Astrocyte of the spinal cord (primary cell): ENCODE measurements at regions not wholly inside any gene's neighbourhood (a gene's known extent, or its start where the extent isn't known, plus 50 kb on each side); places are given as distances from the start of the nearest gene placed in this dataset.

ENCODE experiments used
- DNase-seq: peaks from one replicate; pipeline ENCODE4 v3.0.0; 2011; ENCODE audit warnings: low read depth, low spot score
- H3K4me3 ChIP-seq: 2 replicates; pipeline ENCODE4 v1.5.1; 2011; ENCODE audit warnings: low read depth, mild to moderate bottlenecking, low read length, moderate library complexity
- in situ Hi-C: cut with HindIII; loops from 2 replicates; pipeline ENCODE4 v1.10.0; 2017; ENCODE audit warnings: low sequenced_read_pairs
- TF ChIP-seq, protein P1 (sequence below): IDR thresholded peaks from 2 replicates; pipeline ENCODE4 v1.5.1; 2012; ENCODE audit warnings: low read depth, mild to moderate bottlenecking, low read length, inconsistent platforms

DNA sequence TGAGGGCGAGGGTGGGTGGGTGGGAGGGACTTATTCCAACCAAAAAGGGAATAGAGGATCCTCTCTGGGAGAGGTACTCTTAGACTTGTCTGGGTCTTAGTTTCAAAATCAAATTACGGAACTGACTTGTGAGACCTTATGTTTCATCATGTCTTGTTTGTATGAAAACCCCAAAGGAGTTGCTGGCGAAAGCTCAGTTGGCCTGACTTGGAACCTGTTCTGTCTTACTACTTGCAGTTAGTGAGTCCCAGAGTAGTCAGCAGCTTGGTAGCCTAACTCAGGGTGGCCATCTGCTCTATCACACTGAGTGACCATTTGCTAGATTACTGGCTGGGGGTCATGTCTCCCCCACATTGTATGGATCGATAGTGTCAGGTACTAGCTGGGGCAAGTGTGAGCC lies 114.9 kb upstream of the MOCS1 start:
- in situ Hi-C loops = no loop called here
- no peak overlapping the region for H3K4me3 ChIP-seq
- TF ChIP-seq, protein P1, sequence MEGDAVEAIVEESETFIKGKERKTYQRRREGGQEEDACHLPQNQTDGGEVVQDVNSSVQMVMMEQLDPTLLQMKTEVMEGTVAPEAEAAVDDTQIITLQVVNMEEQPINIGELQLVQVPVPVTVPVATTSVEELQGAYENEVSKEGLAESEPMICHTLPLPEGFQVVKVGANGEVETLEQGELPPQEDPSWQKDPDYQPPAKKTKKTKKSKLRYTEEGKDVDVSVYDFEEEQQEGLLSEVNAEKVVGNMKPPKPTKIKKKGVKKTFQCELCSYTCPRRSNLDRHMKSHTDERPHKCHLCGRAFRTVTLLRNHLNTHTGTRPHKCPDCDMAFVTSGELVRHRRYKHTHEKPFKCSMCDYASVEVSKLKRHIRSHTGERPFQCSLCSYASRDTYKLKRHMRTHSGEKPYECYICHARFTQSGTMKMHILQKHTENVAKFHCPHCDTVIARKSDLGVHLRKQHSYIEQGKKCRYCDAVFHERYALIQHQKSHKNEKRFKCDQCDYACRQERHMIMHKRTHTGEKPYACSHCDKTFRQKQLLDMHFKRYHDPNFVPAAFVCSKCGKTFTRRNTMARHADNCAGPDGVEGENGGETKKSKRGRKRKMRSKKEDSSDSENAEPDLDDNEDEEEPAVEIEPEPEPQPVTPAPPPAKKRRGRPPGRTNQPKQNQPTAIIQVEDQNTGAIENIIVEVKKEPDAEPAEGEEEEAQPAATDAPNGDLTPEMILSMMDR = no peak
- DNase-seq = no peak

- no peak overlapping the region for H3K4me3 ChIP-seq
- no peak for DNase-seq
- in situ Hi-C loops = no loop called here
- TF ChIP-seq, protein P1 = no peak
Measured at GRCh38 chr6:40044196-40044595, 109.9 kb upstream of the MOCS1 start.

GRCh38 chr6:40042232-40042631 lies 108.0 kb upstream of the MOCS1 start:
- DNase-seq = no peak
- no peak overlapping the region for H3K4me3 ChIP-seq
- in situ Hi-C loops = no loop called here
- TF ChIP-seq, protein P1 = no peak

DNA sequence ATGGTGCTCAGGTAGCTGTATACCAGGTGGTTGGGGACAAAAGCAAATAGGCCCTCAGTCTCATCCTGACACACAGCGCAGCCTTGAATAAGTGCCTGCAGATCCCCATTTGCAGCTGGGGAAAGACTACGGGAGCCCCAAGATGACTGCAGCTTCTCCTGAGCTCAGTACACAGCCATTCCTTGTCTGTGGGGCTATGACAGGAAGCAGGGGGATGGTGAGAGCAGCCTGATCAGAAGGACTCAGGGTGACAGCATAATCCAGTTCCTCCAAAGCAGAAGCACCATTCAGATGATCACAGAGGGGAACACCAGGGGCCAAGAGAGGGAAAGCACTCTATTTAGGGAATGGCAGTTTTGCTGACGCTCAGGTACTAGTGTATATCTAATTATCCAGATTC lies 104.8 kb upstream of the MOCS1 start:
- in situ Hi-C loops = no loop called here
- no peak for DNase-seq
- TF ChIP-seq, protein P1 = no peak
- H3K4me3 ChIP-seq = no peak overlapping the region

DNA sequence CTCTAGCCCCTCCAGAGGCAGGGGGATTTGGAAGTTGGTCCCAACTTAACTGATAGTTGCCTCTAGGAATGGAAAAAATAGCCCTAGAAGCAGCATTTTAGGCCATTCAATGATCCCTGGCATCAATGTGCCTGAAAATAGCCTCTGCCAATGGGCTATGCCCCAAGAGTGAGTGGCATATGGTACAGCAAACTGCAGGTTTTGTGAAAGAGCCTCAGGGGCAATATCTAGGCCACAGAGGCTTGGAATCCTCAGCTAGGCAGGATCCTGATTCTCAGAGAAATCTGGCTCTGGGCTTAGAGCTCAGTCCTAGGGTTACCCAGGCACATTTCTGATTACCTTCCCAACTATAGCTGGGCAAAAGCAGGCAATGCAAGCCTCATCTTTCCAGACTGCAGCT lies 104.4 kb upstream of the MOCS1 start:
- TF ChIP-seq, protein P1 = no peak
- in situ Hi-C loops = no loop called here
- DNase-seq = no peak
- no peak overlapping the region for H3K4me3 ChIP-seq

DNA sequence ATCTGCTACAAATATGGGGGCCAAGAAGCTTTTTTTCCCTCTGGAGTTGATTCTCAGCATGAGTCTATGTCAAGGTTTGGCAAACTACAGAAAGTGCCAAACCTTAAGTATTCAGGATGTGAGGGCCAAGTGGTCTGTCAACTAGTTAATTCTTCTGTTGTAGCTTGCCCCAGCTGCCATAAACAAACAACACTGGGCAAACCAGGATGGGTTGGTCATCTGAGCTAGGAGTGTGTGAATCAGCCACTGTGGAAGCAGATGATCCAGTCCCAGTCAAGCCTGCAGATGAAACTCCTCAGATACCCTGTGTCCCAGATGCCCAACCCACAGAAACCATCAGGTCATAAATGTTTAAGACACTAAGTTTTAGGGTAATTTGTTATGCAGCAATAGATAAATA lies 103.0 kb upstream of the MOCS1 start:
- no peak for DNase-seq
- no peak overlapping the region for H3K4me3 ChIP-seq
- in situ Hi-C loops = no loop called here
- TF ChIP-seq, protein P1 = no peak

DNA sequence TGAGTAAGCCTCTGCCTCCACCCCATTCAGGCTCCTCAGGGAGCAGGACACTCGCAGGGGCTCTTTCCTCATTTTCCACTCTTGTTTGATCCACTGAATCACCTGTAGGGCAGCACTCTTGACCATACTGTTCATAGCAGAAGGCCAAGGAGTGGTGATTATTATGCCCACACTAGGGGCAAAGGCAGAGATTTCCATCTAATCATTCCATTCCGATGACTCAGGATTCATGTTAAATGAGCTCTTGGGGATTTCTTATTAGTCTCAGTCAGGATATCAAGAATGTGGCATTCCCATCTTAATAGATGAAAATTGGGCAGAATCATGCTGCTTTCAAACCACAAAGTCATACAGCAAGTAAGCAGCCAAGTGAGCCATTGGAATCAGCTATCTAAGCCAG lies 101.9 kb upstream of the MOCS1 start:
- DNase-seq = no peak
- TF ChIP-seq, protein P1 = no peak
- in situ Hi-C loops = no loop called here
- no peak overlapping the region for H3K4me3 ChIP-seq
